Large intestine (tissue), 3 donors: ENCODE measurements at regions not wholly inside any gene's neighbourhood (a gene's known extent, or its start where the extent isn't known, plus 50 kb on each side); places are given as distances from the start of the nearest gene placed in this dataset.

Source experiments
- DNase-seq, 2 donors: peaks; one replicate each; pipeline versions ENCODE4 v3.0.0 to v3.0.0-alpha.2; 2013
- H3K27ac ChIP-seq: one replicate; pipeline ENCODE4 v1.5.1; 2013; ENCODE audit warnings: low read length
- H3K27me3 ChIP-seq: 2 replicates; pipeline ENCODE4 v1.6.1; 2013; ENCODE audit warnings: low read length; ENCODE audit not compliant: control insufficient read depth, insufficient read depth
- H3K36me3 ChIP-seq: 2 replicates; pipeline ENCODE4 v1.6.1; 2013; ENCODE audit warnings: low read length; ENCODE audit not compliant: control insufficient read depth, insufficient read depth
- H3K4me1 ChIP-seq: one replicate; pipeline ENCODE4 v1.6.1; 2013; ENCODE audit warnings: low read length; ENCODE audit not compliant: control insufficient read depth, insufficient read depth
- H3K4me3 ChIP-seq: one replicate; pipeline ENCODE4 v1.5.1; 2013; ENCODE audit warnings: low read length
- H3K9me3 ChIP-seq: one replicate; pipeline ENCODE4 v1.6.1; 2013; ENCODE audit warnings: mild to moderate bottlenecking, low read depth, low read length, moderate library complexity; ENCODE audit not compliant: control insufficient read depth
- WGBS: methylation state at CpG from one replicate; pipeline ENCODE4 v1.1.5; 2013; ENCODE audit warnings: low lambda C conversion rate; ENCODE audit not compliant: insufficient coverage; 5-methylcytosine and 5-hydroxymethylcytosine counted together

- Histone ChIP-seq H3K36me3 (no peaks in the 10 kb centered on the region), H3K4me3 (no peak overlapping the region), H3K4me1 (no peaks in the 10 kb centered on the region), H3K27me3 (peaks cover 17% of the 10 kb centered on the region), H3K27ac (no peak overlapping the region), H3K9me3 (peaks cover 4% of the 10 kb centered on the region)
- no peak for DNase-seq
Measured at GRCh38 chr1:209215826-209216225, 367.7 kb upstream of the CAMK1G start.

GRCh38 chr1:209218113-209218512 lies 365.4 kb upstream of the CAMK1G start:
- Histone ChIP-seq H3K27me3 (peaks cover 2% of the 10 kb centered on the region), H3K4me3 (no peak overlapping the region), H3K27ac (no peak overlapping the region), H3K4me1 (no peaks in the 10 kb centered on the region), H3K9me3 (peaks cover 4% of the 10 kb centered on the region), H3K36me3 (no peaks in the 10 kb centered on the region)
- DNase-seq, result no peak

GRCh38 chr1:209218981-209219380 lies 364.5 kb upstream of the CAMK1G start:
- WGBS, result no CpG with 5 or more reads among the region's 3 CpGs
- Histone ChIP-seq H3K9me3 (peaks cover 4% of the 10 kb centered on the region), H3K4me3 (no peak overlapping the region), H3K27me3 (peaks cover 2% of the 10 kb centered on the region), H3K4me1 (no peaks in the 10 kb centered on the region), H3K36me3 (no peaks in the 10 kb centered on the region), H3K27ac (no peak overlapping the region)
- no peak for DNase-seq

- no peak for DNase-seq
- WGBS, result 81% methylated on average over 3 of the region's 16 CpGs
- H3K4me3 ChIP-seq, result no peak overlapping the region
- no peaks in the 10 kb centered on the region for H3K36me3 ChIP-seq
- H3K27me3 ChIP-seq, result peaks cover 6% of the 10 kb centered on the region
- H3K27ac ChIP-seq, result no peak overlapping the region
- H3K4me1 ChIP-seq, result no peaks in the 10 kb centered on the region
- peaks cover 4% of the 10 kb centered on the region for H3K9me3 ChIP-seq
Measured at GRCh38 chr1:209219791-209220524, 363.6 kb upstream of the CAMK1G start.

- H3K27ac ChIP-seq, result no peak overlapping the region
- no peaks in the 10 kb centered on the region for H3K36me3 ChIP-seq
- peaks cover 8% of the 10 kb centered on the region for H3K27me3 ChIP-seq
- H3K9me3 ChIP-seq, result no peaks in the 10 kb centered on the region
- WGBS, result no CpG with 5 or more reads among the region's 5 CpGs
- no peaks in the 10 kb centered on the region for H3K4me1 ChIP-seq
- peak in 1 of 2 donors; percentile 3 for DNase-seq
- H3K4me3 ChIP-seq, result no peak overlapping the region
Measured at GRCh38 chr1:209222826-209223225, 360.7 kb upstream of the CAMK1G start.

GRCh38 chr1:209223791-209224190 lies 359.7 kb upstream of the CAMK1G start:
- no peak overlapping the region for H3K27ac ChIP-seq
- H3K27me3 ChIP-seq, result peaks cover 8% of the 10 kb centered on the region
- H3K9me3 ChIP-seq, result no peaks in the 10 kb centered on the region
- 70% methylated on average over 1 of the region's 1 CpG for WGBS
- H3K4me3 ChIP-seq, result no peak overlapping the region
- H3K4me1 ChIP-seq, result no peaks in the 10 kb centered on the region
- DNase-seq, result no peak
- no peaks in the 10 kb centered on the region for H3K36me3 ChIP-seq

- WGBS, result no CpG with 5 or more reads among the region's 4 CpGs
- Histone ChIP-seq H3K27me3 (peaks cover 8% of the 10 kb centered on the region), H3K36me3 (no peaks in the 10 kb centered on the region), H3K4me1 (no peaks in the 10 kb centered on the region), H3K9me3 (no peaks in the 10 kb centered on the region), H3K4me3 (no peak overlapping the region), H3K27ac (no peak overlapping the region)
- no peak for DNase-seq
Measured at GRCh38 chr1:209224886-209225285, 358.6 kb upstream of the CAMK1G start.

- H3K9me3 ChIP-seq, result peaks cover 7% of the 10 kb centered on the region
- no peak overlapping the region for H3K4me3 ChIP-seq
- no peak for DNase-seq
- peaks cover 20% of the 10 kb centered on the region for H3K27me3 ChIP-seq
- no CpG with 5 or more reads among the region's 6 CpGs for WGBS
- no peak overlapping the region for H3K27ac ChIP-seq
- no peaks in the 10 kb centered on the region for H3K4me1 ChIP-seq
- H3K36me3 ChIP-seq, result no peaks in the 10 kb centered on the region
Measured at GRCh38 chr1:209227171-209227570, 356.3 kb upstream of the CAMK1G start.

GRCh38 chr1:209227941-209228340 lies 355.6 kb upstream of the CAMK1G start:
- Histone ChIP-seq H3K36me3 (no peaks in the 10 kb centered on the region), H3K4me3 (no peak overlapping the region), H3K4me1 (no peaks in the 10 kb centered on the region), H3K27ac (no peak overlapping the region), H3K27me3 (peaks cover 27% of the 10 kb centered on the region), H3K9me3 (peaks cover 9% of the 10 kb centered on the region)
- WGBS, result 72% methylated on average over 2 of the region's 3 CpGs
- no peak for DNase-seq

- Histone ChIP-seq H3K4me1 (no peaks in the 10 kb centered on the region), H3K27me3 (peaks cover 27% of the 10 kb centered on the region), H3K27ac (no peak overlapping the region), H3K4me3 (no peak overlapping the region), H3K9me3 (peaks cover 9% of the 10 kb centered on the region), H3K36me3 (no peaks in the 10 kb centered on the region)
- WGBS, result 94% methylated on average over 2 of the region's 3 CpGs
- DNase-seq, result no peak
Measured at GRCh38 chr1:209229494-209230061, 353.9 kb upstream of the CAMK1G start.

GRCh38 chr1:209230314-209230713 lies 353.2 kb upstream of the CAMK1G start:
- DNase-seq, result no peak
- peaks cover 9% of the 10 kb centered on the region for H3K9me3 ChIP-seq
- no peak overlapping the region for H3K27ac ChIP-seq
- H3K4me1 ChIP-seq, result no peaks in the 10 kb centered on the region
- no CpG with 5 or more reads among the region's 1 CpG for WGBS
- H3K27me3 ChIP-seq, result peaks cover 27% of the 10 kb centered on the region
- H3K4me3 ChIP-seq, result no peak overlapping the region
- H3K36me3 ChIP-seq, result no peaks in the 10 kb centered on the region
